ENCODE measurements at regions not wholly inside any gene's neighbourhood (a gene's known extent, or its start where the extent isn't known, plus 50 kb on each side); places are given as distances from the start of the nearest gene placed in this dataset.

GRCh38 chr14:46368275-46368674, 283.3 kb downstream of the RPL10L start:
- no peak overlapping the region for H3K4me3 ChIP-seq (replicated peaks; ENCODE audit: low read depth, low read length)
- H3K27me3 ChIP-seq (replicated peaks; ENCODE audit: control insufficient read depth, insufficient read depth, low read length), result no peaks in the 10 kb centered on the region
- no peak for DNase-seq (ENCODE audit: extremely low read depth, insufficient read length)
- no peaks in the 10 kb centered on the region for H3K36me3 ChIP-seq (ENCODE audit: control insufficient read depth, insufficient read depth, low read length)
- no peak for TF ChIP-seq CTCF (IDR thresholded peaks at IDR 0.05; ENCODE audit: insufficient read depth, low read length, poor library complexity, severe bottlenecking)

GRCh38 chr14:46352844-46353243, 298.7 kb downstream of the RPL10L start:
- no peaks in the 10 kb centered on the region for H3K27me3 ChIP-seq (replicated peaks; ENCODE audit: control insufficient read depth, insufficient read depth, low read length)
- no peak for TF ChIP-seq CTCF (IDR thresholded peaks at IDR 0.05; ENCODE audit: insufficient read depth, low read length, poor library complexity, severe bottlenecking)
- no peak overlapping the region for H3K4me3 ChIP-seq (replicated peaks; ENCODE audit: low read depth, low read length)
- no peak for DNase-seq (ENCODE audit: extremely low read depth, insufficient read length)
- H3K36me3 ChIP-seq (ENCODE audit: control insufficient read depth, insufficient read depth, low read length), result no peaks in the 10 kb centered on the region

- Histone ChIP-seq H3K36me3 (ENCODE audit: control insufficient read depth, insufficient read depth, low read length) (no peaks in the 10 kb centered on the region), H3K4me3 (replicated peaks; ENCODE audit: low read depth, low read length) (no peak overlapping the region), H3K27me3 (replicated peaks; ENCODE audit: control insufficient read depth, insufficient read depth, low read length) (no peaks in the 10 kb centered on the region)
- peak; percentile 70 for TF ChIP-seq CTCF (IDR thresholded peaks at IDR 0.05; ENCODE audit: insufficient read depth, low read length, poor library complexity, severe bottlenecking)
- DNase-seq (ENCODE audit: extremely low read depth, insufficient read length), result no peak
Measured at GRCh38 chr14:46344327-46344937, 307.1 kb downstream of the RPL10L start.

GRCh38 chr14:46325777-46326176, 325.8 kb downstream of the RPL10L start:
- Histone ChIP-seq H3K36me3 (ENCODE audit: control insufficient read depth, insufficient read depth, low read length) (no peaks in the 10 kb centered on the region), H3K27me3 (replicated peaks; ENCODE audit: control insufficient read depth, insufficient read depth, low read length) (no peaks in the 10 kb centered on the region), H3K4me3 (replicated peaks; ENCODE audit: low read depth, low read length) (no peak overlapping the region)
- TF ChIP-seq CTCF (IDR thresholded peaks at IDR 0.05; ENCODE audit: insufficient read depth, low read length, poor library complexity, severe bottlenecking), result no peak
- no peak for DNase-seq (ENCODE audit: extremely low read depth, insufficient read length)

GRCh38 chr14:46325157-46325556, 326.4 kb downstream of the RPL10L start:
- DNase-seq (ENCODE audit: extremely low read depth, insufficient read length), result no peak

More at GRCh38 chr14:46325157-46325556, 326.4 kb downstream of the RPL10L start:
- Histone ChIP-seq H3K27me3 (replicated peaks; ENCODE audit: control insufficient read depth, insufficient read depth, low read length) (no peaks in the 10 kb centered on the region), H3K4me3 (replicated peaks; ENCODE audit: low read depth, low read length) (no peak overlapping the region), H3K36me3 (ENCODE audit: control insufficient read depth, insufficient read depth, low read length) (no peaks in the 10 kb centered on the region)
- TF ChIP-seq CTCF (IDR thresholded peaks at IDR 0.05; ENCODE audit: insufficient read depth, low read length, poor library complexity, severe bottlenecking), result no peak
